ENCODE measurements at regions not wholly inside any gene's neighbourhood (a gene's known extent, or its start where the extent isn't known, plus 50 kb on each side); places are given as distances from the start of the nearest gene placed in this dataset.

DNA sequence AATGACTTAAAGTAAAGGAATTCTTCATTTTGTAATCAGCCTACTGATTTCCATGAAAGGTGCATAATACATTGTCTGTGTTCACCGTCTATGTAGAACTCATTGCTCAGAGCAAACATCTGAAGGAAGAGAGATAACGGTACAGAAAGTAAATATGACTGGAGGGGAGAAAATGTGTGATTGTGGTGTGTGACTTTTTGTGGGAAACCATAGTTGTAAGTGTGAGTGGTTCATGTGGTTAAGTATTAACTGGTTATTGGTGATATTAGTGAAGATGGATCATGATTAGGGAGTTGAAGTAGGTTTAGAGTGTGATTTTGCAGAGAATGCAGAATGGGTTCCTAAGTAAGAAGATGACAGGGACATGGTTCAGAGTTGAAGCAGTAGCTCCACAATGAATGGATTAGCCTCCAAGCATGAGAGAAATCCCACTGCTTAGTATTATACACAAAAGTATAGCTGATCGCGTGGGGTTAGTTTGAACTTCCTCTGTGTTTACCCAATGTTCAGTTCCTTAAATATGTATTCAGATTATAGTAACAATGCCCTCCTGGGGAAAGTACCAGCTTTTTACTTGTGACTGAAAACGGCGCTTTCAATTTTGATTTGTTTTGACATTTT lies 368.9 kb downstream of the UTRN start (continued):
- TF ChIP-seq, protein P1, sequence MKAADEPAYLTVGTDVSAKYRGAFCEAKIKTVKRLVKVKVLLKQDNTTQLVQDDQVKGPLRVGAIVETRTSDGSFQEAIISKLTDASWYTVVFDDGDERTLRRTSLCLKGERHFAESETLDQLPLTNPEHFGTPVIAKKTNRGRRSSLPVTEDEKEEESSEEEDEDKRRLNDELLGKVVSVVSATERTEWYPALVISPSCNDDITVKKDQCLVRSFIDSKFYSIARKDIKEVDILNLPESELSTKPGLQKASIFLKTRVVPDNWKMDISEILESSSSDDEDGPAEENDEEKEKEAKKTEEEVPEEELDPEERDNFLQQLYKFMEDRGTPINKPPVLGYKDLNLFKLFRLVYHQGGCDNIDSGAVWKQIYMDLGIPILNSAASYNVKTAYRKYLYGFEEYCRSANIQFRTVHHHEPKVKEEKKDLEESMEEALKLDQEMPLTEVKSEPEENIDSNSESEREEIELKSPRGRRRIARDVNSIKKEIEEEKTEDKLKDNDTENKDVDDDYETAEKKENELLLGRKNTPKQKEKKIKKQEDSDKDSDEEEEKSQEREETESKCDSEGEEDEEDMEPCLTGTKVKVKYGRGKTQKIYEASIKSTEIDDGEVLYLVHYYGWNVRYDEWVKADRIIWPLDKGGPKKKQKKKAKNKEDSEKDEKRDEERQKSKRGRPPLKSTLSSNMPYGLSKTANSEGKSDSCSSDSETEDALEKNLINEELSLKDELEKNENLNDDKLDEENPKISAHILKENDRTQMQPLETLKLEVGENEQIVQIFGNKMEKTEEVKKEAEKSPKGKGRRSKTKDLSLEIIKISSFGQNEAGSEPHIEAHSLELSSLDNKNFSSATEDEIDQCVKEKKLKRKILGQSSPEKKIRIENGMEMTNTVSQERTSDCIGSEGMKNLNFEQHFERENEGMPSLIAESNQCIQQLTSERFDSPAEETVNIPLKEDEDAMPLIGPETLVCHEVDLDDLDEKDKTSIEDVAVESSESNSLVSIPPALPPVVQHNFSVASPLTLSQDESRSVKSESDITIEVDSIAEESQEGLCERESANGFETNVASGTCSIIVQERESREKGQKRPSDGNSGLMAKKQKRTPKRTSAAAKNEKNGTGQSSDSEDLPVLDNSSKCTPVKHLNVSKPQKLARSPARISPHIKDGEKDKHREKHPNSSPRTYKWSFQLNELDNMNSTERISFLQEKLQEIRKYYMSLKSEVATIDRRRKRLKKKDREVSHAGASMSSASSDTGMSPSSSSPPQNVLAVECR (CRISPR knock-in tag; IDR thresholded peaks at IDR 0.05; ENCODE audit: borderline replicate concordance), result no peak; the same call in 1 of the 2 replicates
- TF ChIP-seq ZNF788 (CRISPR knock-in tag; IDR thresholded peaks at IDR 0.05; ENCODE audit: borderline replicate concordance) (no peak), ZNF747 (CRISPR knock-in tag; IDR thresholded peaks at IDR 0.05; ENCODE audit: borderline replicate concordance) (no peak), NKX3-1 (CRISPR knock-in tag; IDR thresholded peaks at IDR 0.05) (peak; percentile 83; the same call in 1 of the 2 replicates), AGO1 (IDR thresholded peaks at IDR 0.05; ENCODE audit: low read depth, low read length, poor library complexity, severe bottlenecking) (no peak), RORA (CRISPR knock-in tag; IDR thresholded peaks at IDR 0.05) (no peak), MEIS1 (CRISPR knock-in tag; IDR thresholded peaks at IDR 0.05; ENCODE audit: borderline replicate concordance) (no peak), ZNF446 (CRISPR knock-in tag; IDR thresholded peaks at IDR 0.05) (no peak), FOXA1 (IDR thresholded peaks at IDR 0.05) (peak; percentile 77), FOXA1 (CRISPR knock-in tag; IDR thresholded peaks at IDR 0.05) (peak; percentile 98), MZF1 (CRISPR knock-in tag; IDR thresholded peaks at IDR 0.05; ENCODE audit: borderline replicate concordance) (no peak), ZNF33A (CRISPR knock-in tag; IDR thresholded peaks at IDR 0.05; ENCODE audit: borderline replicate concordance) (no peak; the same call in 1 of the 2 replicates)
- TF ChIP-seq, protein P2, sequence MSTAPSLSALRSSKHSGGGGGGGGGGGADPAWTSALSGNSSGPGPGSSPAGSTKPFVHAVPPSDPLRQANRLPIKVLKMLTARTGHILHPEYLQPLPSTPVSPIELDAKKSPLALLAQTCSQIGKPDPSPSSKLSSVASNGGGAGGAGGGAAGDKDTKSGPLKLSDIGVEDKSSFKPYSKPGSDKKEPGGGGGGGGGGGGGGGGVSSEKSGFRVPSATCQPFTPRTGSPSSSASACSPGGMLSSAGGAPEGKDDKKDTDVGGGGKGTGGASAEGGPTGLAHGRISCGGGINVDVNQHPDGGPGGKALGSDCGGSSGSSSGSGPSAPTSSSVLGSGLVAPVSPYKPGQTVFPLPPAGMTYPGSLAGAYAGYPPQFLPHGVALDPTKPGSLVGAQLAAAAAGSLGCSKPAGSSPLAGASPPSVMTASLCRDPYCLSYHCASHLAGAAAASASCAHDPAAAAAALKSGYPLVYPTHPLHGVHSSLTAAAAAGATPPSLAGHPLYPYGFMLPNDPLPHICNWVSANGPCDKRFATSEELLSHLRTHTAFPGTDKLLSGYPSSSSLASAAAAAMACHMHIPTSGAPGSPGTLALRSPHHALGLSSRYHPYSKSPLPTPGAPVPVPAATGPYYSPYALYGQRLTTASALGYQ (CRISPR knock-in tag; IDR thresholded peaks at IDR 0.05), result peak; percentile 95
- TF ChIP-seq, protein P3, sequence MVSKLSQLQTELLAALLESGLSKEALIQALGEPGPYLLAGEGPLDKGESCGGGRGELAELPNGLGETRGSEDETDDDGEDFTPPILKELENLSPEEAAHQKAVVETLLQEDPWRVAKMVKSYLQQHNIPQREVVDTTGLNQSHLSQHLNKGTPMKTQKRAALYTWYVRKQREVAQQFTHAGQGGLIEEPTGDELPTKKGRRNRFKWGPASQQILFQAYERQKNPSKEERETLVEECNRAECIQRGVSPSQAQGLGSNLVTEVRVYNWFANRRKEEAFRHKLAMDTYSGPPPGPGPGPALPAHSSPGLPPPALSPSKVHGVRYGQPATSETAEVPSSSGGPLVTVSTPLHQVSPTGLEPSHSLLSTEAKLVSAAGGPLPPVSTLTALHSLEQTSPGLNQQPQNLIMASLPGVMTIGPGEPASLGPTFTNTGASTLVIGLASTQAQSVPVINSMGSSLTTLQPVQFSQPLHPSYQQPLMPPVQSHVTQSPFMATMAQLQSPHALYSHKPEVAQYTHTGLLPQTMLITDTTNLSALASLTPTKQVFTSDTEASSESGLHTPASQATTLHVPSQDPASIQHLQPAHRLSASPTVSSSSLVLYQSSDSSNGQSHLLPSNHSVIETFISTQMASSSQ (IDR thresholded peaks at IDR 0.05; ENCODE audit: low read depth), result peak; percentile 94
- TF ChIP-seq, protein P3 (CRISPR knock-in tag; IDR thresholded peaks at IDR 0.05; ENCODE audit: borderline replicate concordance), result peak; percentile 98
- TF ChIP-seq, protein P4, sequence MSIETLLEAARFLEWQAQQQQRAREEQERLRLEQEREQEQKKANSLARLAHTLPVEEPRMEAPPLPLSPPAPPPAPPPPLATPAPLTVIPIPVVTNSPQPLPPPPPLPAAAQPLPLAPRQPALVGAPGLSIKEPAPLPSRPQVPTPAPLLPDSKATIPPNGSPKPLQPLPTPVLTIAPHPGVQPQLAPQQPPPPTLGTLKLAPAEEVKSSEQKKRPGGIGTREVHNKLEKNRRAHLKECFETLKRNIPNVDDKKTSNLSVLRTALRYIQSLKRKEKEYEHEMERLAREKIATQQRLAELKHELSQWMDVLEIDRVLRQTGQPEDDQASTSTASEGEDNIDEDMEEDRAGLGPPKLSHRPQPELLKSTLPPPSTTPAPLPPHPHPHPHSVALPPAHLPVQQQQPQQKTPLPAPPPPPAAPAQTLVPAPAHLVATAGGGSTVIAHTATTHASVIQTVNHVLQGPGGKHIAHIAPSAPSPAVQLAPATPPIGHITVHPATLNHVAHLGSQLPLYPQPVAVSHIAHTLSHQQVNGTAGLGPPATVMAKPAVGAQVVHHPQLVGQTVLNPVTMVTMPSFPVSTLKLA (IDR thresholded peaks at IDR 0.05), result peak; percentile 12; the same call in 1 of the 2 replicates
- TF ChIP-seq, protein P5, sequence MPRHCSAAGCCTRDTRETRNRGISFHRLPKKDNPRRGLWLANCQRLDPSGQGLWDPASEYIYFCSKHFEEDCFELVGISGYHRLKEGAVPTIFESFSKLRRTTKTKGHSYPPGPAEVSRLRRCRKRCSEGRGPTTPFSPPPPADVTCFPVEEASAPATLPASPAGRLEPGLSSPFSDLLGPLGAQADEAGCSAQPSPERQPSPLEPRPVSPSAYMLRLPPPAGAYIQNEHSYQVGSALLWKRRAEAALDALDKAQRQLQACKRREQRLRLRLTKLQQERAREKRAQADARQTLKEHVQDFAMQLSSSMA (CRISPR knock-in tag; IDR thresholded peaks at IDR 0.05), result no peak

Measured in HepG2 (cell line).